ENCODE measurements at regions not wholly inside any gene's neighbourhood (a gene's known extent, or its start where the extent isn't known, plus 50 kb on each side); places are given as distances from the start of the nearest gene placed in this dataset.

DNA sequence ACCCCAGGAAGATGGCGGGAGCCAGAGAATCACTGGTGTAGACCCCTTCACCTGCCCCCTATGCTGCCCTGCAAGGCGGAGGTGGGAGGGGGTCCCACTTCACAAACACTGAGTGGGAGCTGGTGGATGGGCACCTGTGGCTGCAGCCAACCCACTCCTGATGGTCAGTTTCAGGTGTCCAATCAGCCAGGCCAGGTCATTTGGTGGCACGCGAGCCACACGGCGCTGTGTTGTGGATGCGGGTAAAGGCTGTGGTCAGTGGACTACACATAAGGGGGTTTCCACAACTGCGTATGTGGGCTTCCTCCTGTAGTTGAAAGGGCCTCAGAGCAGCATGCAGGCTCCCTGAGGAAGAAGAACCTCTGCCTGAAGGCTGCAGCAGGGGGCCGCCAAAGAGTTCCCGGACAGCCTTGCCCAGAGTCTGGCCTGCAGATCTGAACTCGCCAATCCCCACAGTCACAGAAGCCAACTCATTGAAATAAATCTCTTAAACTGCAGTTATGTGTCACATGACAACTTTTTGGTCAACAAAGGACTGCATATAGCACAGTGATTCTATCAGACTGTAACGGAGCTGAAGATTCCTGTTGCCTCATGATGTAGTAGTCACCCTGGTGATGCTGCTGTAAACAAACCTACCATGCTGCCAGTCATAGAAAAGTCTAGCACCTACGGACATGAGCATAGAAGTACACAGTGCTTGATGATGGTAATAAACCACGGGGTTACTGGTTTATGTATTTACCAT is 284.7 kb upstream of the IRX2 start:
- Histone ChIP-seq H4K20me1 (ENCODE audit: insufficient read depth) (no peaks in the 10 kb centered on the region), H3K4me3 (replicated peaks in 1 of 2; ENCODE audit: low read depth in 1 of 2, low read length in 2 of 2) (no peak overlapping the region), H3K9ac (ENCODE audit: low read length) (no peak overlapping the region), H2AFZ (ENCODE audit: low read depth, low read length, poor library complexity, severe bottlenecking) (no peak overlapping the region), H3K36me3 (ENCODE audit: control insufficient read depth in 1 of 2, insufficient read depth in 2 of 2, low read length in 2 of 2) (no peaks in the 10 kb centered on the region), H3K79me2 (ENCODE audit: insufficient read depth, low read length) (no peaks in the 10 kb centered on the region), H3K27me3 (ENCODE audit: insufficient read depth, low read length) (no peaks in the 10 kb centered on the region), H3K4me2 (ENCODE audit: low read length) (no peak overlapping the region), H3K9me2 (ENCODE audit: insufficient read depth) (no peaks in the 10 kb centered on the region), H3K9me3 (ENCODE audit: control insufficient read depth in 1 of 2, insufficient read depth in 1 of 2, low read depth in 1 of 2, low read length in 2 of 2) (peaks cover 6 to 21% of the 10 kb centered on the region in 2 experiments; a peak in 2 of 4 replicates), H3K27ac (ENCODE audit: low read depth, low read length) (no peak overlapping the region), H3K4me1 (ENCODE audit: control insufficient read depth in 1 of 2, insufficient read depth in 2 of 2, low read length in 2 of 2) (no peaks in the 10 kb centered on the region)
- CTCF ChIA-PET = no interaction called here
- POLR2A ChIA-PET = no interaction called here
- RAD21 ChIA-PET (ENCODE audit: low non-redundant PET in 1 of 2, low total read pairs in 2 of 2, uncharacterized antibody in 2 of 2, unreplicated experiment in 2 of 2) = no interaction called here
- BruUV-seq (replicated peaks) = no TSS peak
- no peak for TF ChIP-seq EGR1 (IDR thresholded peaks at IDR 0.05; ENCODE audit: low read depth)
- TF ChIP-seq, protein P1, sequence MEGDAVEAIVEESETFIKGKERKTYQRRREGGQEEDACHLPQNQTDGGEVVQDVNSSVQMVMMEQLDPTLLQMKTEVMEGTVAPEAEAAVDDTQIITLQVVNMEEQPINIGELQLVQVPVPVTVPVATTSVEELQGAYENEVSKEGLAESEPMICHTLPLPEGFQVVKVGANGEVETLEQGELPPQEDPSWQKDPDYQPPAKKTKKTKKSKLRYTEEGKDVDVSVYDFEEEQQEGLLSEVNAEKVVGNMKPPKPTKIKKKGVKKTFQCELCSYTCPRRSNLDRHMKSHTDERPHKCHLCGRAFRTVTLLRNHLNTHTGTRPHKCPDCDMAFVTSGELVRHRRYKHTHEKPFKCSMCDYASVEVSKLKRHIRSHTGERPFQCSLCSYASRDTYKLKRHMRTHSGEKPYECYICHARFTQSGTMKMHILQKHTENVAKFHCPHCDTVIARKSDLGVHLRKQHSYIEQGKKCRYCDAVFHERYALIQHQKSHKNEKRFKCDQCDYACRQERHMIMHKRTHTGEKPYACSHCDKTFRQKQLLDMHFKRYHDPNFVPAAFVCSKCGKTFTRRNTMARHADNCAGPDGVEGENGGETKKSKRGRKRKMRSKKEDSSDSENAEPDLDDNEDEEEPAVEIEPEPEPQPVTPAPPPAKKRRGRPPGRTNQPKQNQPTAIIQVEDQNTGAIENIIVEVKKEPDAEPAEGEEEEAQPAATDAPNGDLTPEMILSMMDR (IDR thresholded peaks at IDR 0.05 in 2 of 3, conservative IDR thresholded peaks at IDR 0.05 in 1 of 3; ENCODE audit: borderline replicate concordance in 1 of 3, insufficient read depth in 1 of 3, low read depth in 2 of 3, low read length in 2 of 3) = no peak
- TF ChIP-seq EZH2phosphoT487 (IDR thresholded peaks at IDR 0.05; ENCODE audit: borderline replicate concordance) = no peak
- TF ChIP-seq JUND (IDR thresholded peaks at IDR 0.05) = no peak
- TF ChIP-seq SRF (IDR thresholded peaks at IDR 0.05; ENCODE audit: low read depth) = no peak
- no peak for TF ChIP-seq POLR2AphosphoS5 (IDR thresholded peaks at IDR 0.05; ENCODE audit: low read depth, low read length)
- intact Hi-C loops (cut with micrococcal nuclease) = no loop called here
- ATAC-seq (no peak), DNase-seq (ENCODE audit: low read depth, low spot score) (no peak)

DNA sequence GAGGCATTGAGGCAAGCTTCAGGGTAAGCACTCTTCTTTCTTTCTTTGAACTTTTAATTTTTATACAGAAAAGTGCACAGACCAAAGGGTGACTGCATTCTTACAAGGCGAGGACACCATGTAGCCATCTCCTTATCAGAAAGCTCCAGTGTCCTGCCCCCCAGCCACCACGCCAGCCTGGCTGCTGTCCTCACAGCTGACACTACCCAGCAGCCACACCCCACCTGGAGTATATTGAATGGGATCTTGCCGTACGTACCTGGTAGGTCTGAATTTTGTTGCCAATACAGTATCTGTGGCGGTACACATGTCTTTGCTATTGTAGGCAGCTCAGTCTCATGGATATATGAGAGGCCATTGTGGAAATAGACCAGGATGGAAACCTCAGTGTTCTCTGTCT is 284.0 kb upstream of the IRX2 start:
- Histone ChIP-seq H3K9me3 (ENCODE audit: control insufficient read depth in 1 of 2, insufficient read depth in 1 of 2, low read depth in 1 of 2, low read length in 2 of 2) (peaks cover 4 to 29% of the 10 kb centered on the region in 2 experiments; a peak in 2 of 4 replicates), H3K27me3 (ENCODE audit: insufficient read depth, low read length) (no peaks in the 10 kb centered on the region), H4K20me1 (ENCODE audit: insufficient read depth) (no peaks in the 10 kb centered on the region), H2AFZ (ENCODE audit: low read depth, low read length, poor library complexity, severe bottlenecking) (no peak overlapping the region), H3K4me2 (ENCODE audit: low read length) (no peak overlapping the region), H3K27ac (ENCODE audit: low read depth, low read length) (no peak overlapping the region), H3K79me2 (ENCODE audit: insufficient read depth, low read length) (no peaks in the 10 kb centered on the region), H3K4me3 (replicated peaks in 1 of 2; ENCODE audit: low read depth in 1 of 2, low read length in 2 of 2) (no peak overlapping the region), H3K4me1 (ENCODE audit: control insufficient read depth in 1 of 2, insufficient read depth in 2 of 2, low read length in 2 of 2) (no peaks in the 10 kb centered on the region), H3K36me3 (ENCODE audit: control insufficient read depth in 1 of 2, insufficient read depth in 2 of 2, low read length in 2 of 2) (no peaks in the 10 kb centered on the region), H3K9me2 (ENCODE audit: insufficient read depth) (no peaks in the 10 kb centered on the region), H3K9ac (ENCODE audit: low read length) (no peak overlapping the region)
- RAD21 ChIA-PET (ENCODE audit: low non-redundant PET in 1 of 2, low total read pairs in 2 of 2, uncharacterized antibody in 2 of 2, unreplicated experiment in 2 of 2) = no interaction called here
- no TSS peak for BruUV-seq (replicated peaks)
- DNase-seq (ENCODE audit: low read depth, low spot score) = no peak
- CTCF ChIA-PET = no interaction called here
- intact Hi-C loops (cut with micrococcal nuclease) = no loop called here
- POLR2A ChIA-PET = no interaction called here
- no peak for ATAC-seq
- TF ChIP-seq ZNF274 (IDR thresholded peaks at IDR 0.05; ENCODE audit: low read depth, low read length) (no peak), ELF1 (IDR thresholded peaks at IDR 0.05; ENCODE audit: borderline replicate concordance, low read depth) (no peak), RAD21 (IDR thresholded peaks at IDR 0.05; ENCODE audit: low read depth) (no peak), POLR2A (IDR thresholded peaks at IDR 0.05; ENCODE audit: borderline replicate concordance, extremely low read depth, insufficient read depth, insufficient read length) (no peak), ZFX (IDR thresholded peaks at IDR 0.05) (no peak), FOSL1 (IDR thresholded peaks at IDR 0.05; ENCODE audit: low read depth) (no peak), SP1 (IDR thresholded peaks at IDR 0.05; ENCODE audit: low read depth) (no peak)
- TF ChIP-seq, protein P2, sequence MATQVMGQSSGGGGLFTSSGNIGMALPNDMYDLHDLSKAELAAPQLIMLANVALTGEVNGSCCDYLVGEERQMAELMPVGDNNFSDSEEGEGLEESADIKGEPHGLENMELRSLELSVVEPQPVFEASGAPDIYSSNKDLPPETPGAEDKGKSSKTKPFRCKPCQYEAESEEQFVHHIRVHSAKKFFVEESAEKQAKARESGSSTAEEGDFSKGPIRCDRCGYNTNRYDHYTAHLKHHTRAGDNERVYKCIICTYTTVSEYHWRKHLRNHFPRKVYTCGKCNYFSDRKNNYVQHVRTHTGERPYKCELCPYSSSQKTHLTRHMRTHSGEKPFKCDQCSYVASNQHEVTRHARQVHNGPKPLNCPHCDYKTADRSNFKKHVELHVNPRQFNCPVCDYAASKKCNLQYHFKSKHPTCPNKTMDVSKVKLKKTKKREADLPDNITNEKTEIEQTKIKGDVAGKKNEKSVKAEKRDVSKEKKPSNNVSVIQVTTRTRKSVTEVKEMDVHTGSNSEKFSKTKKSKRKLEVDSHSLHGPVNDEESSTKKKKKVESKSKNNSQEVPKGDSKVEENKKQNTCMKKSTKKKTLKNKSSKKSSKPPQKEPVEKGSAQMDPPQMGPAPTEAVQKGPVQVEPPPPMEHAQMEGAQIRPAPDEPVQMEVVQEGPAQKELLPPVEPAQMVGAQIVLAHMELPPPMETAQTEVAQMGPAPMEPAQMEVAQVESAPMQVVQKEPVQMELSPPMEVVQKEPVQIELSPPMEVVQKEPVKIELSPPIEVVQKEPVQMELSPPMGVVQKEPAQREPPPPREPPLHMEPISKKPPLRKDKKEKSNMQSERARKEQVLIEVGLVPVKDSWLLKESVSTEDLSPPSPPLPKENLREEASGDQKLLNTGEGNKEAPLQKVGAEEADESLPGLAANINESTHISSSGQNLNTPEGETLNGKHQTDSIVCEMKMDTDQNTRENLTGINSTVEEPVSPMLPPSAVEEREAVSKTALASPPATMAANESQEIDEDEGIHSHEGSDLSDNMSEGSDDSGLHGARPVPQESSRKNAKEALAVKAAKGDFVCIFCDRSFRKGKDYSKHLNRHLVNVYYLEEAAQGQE (IDR thresholded peaks at IDR 0.05; ENCODE audit: low read depth) = no peak
